Upper lobe of left lung (tissue), 6 donors: ENCODE measurements at regions not wholly inside any gene's neighbourhood (a gene's known extent, or its start where the extent isn't known, plus 50 kb on each side); places are given as distances from the start of the nearest gene placed in this dataset.
"Not testable (repeated sequence)": the region's sequence is repeated elsewhere in the genome, so short reads cannot be mapped to it uniquely, and the experiment has no call there.

Source experiments
- ATAC-seq, 2 donors: fragments of 200-7000 bp; cut with Tn5 transposase; one replicate each; pipeline ENCODE4 v1.9.1; 2022; ENCODE audit warnings: mild to moderate bottlenecking in 2 of 2, moderate library complexity in 2 of 2; ENCODE audit not compliant: low FRiP score in 2 of 2
- DNase-seq, 2 donors: peaks; one replicate each; pipeline ENCODE4 v3.0.0-alpha.2; 2019 to 2020
- H3K27ac ChIP-seq, 4 donors: fragments of 200-600 bp; sonication (generic); one replicate each; pipeline ENCODE4 v1.5.1; 2016 to 2019
- H3K27me3 ChIP-seq, 4 donors: fragments of 200-600 bp; sonication (generic); one replicate each; pipeline ENCODE4 v1.5.1; 2017 to 2019
- H3K36me3 ChIP-seq, 4 donors: fragments of 200-600 bp; sonication (generic); one replicate each; pipeline ENCODE4 v1.5.1; 2016 to 2019
- H3K4me1 ChIP-seq, 4 donors: fragments of 200-600 bp; sonication (generic); one replicate each; pipeline ENCODE4 v1.5.1; 2018 to 2019
- H3K4me3 ChIP-seq, 4 donors: fragments of 200-600 bp; sonication (generic); one replicate each; pipeline ENCODE4 v1.5.1; 2017 to 2019; ENCODE audit warnings: mild to moderate bottlenecking in 2 of 4, moderate library complexity in 1 of 4
- H3K9me3 ChIP-seq, 4 donors: fragments of 200-600 bp; sonication (generic); one replicate each; pipeline ENCODE4 v1.5.1; 2018 to 2019
- CTCF ChIP-seq, 6 experiments: fragments of 450-650 bp in 4 of 6; fragments of 200-600 bp in 2 of 6; sonication (generic) in 2 of 6; IDR thresholded peaks; one replicate each; pipeline ENCODE4 v1.5.1; 2016 to 2019; ENCODE audit warnings: antibody characterized with exemption in 6 of 6
- EP300 ChIP-seq, 4 donors: sonication (generic); formaldehyde crosslinking; IDR thresholded peaks; one replicate each; pipeline ENCODE4 v1.5.1; 2017; ENCODE audit warnings: antibody characterized with exemption in 4 of 4, control low read depth in 2 of 4
- POLR2A ChIP-seq, 4 donors: fragments of 450-650 bp; IDR thresholded peaks; one replicate each; pipeline ENCODE4 v1.5.1; 2016 to 2017; ENCODE audit warnings: antibody characterized with exemption in 4 of 4, mild to moderate bottlenecking in 2 of 4
- POLR2AphosphoS5 ChIP-seq, 2 donors: sonication (generic); formaldehyde crosslinking; IDR thresholded peaks; one replicate each; pipeline ENCODE4 v1.5.1; 2017; ENCODE audit warnings: antibody characterized with exemption in 2 of 2
- WGBS, 2 donors: methylation state at CpG; one replicate each; pipeline ENCODE4 v1.1.5; 2017 to 2018; 5-methylcytosine and 5-hydroxymethylcytosine counted together
- donor health status: DM: no; HTN: no; CAD: no; lungs with moderate emphysema.
- donor health status: DM: no; HTN: yes; CAD: no; lungs with severe emphysema.

- TF ChIP-seq EP300 (IDR thresholded peaks at IDR 0.05) (no peak), CTCF (IDR thresholded peaks at IDR 0.05) (no peak), POLR2AphosphoS5 (IDR thresholded peaks at IDR 0.05) (no peak), POLR2A (IDR thresholded peaks at IDR 0.05) (no peak)
- peak; percentile 26 to 64 for ATAC-seq
- no peaks in the 10 kb centered on the region for H3K9me3 ChIP-seq
- no peaks in the 10 kb centered on the region for H3K36me3 ChIP-seq
- peak overlapping the region in 1 of 4 donors; percentile 32 for H3K27ac ChIP-seq
- H3K4me1 ChIP-seq = peaks cover 4 to 13% (median 6%) of the 10 kb centered on the region in 4 donors
- WGBS, 2 donors = 6% methylated on average over 13 to 20 of the region's 20 CpGs
- peak; percentile 70 to 82 for DNase-seq
- H3K4me3 ChIP-seq = no peak overlapping the region
- no peaks in the 10 kb centered on the region for H3K27me3 ChIP-seq
Measured at GRCh38 chr5:154603953-154604679, 126.1 kb upstream of the HAND1 start.

GRCh38 chr5:154603485-154603884 lies 125.5 kb upstream of the HAND1 start:
- no peaks in the 10 kb centered on the region for H3K27me3 ChIP-seq
- H3K9me3 ChIP-seq = no peaks in the 10 kb centered on the region
- DNase-seq = no peak
- TF ChIP-seq EP300 (IDR thresholded peaks at IDR 0.05) = no peak
- TF ChIP-seq CTCF (IDR thresholded peaks at IDR 0.05) = no peak
- no peak for TF ChIP-seq POLR2A (IDR thresholded peaks at IDR 0.05)
- TF ChIP-seq POLR2AphosphoS5 (IDR thresholded peaks at IDR 0.05) = no peak
- H3K4me1 ChIP-seq = peaks cover 4 to 13% (median 6%) of the 10 kb centered on the region in 4 donors
- no peak overlapping the region for H3K4me3 ChIP-seq
- no peaks in the 10 kb centered on the region for H3K36me3 ChIP-seq
- no peak overlapping the region for H3K27ac ChIP-seq
- ATAC-seq = no peak
- WGBS, 2 donors = 68 to 77% methylated on average over 1 of the region's 1 CpG

DNA sequence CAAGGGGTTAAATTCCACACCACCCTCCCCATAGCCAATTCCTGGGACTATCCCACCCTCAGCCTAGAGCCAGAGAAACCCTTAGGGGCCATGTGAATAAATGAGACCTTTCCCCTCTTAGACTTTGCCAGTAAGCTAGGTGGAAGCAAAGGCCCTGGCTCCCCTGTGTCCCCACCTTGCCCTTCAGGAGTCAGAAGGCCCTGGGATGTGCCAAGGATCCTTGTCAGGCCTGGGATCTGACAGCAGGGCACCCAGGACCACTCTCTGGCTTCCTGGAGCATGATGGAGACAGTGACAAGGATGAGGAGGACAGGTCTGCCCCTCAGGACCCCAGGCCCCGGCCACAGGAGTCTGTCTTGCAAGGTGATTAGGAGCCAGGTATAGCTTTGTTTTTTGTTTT lies 125.0 kb upstream of the HAND1 start:
- Histone ChIP-seq H3K36me3 (no peaks in the 10 kb centered on the region), H3K27me3 (no peaks in the 10 kb centered on the region), H3K9me3 (no peaks in the 10 kb centered on the region), H3K27ac (no peak overlapping the region), H3K4me3 (no peak overlapping the region), H3K4me1 (peaks cover 2 to 13% (median 5%) of the 10 kb centered on the region in 4 donors)
- DNase-seq (no peak), ATAC-seq (no peak)
- TF ChIP-seq POLR2A (IDR thresholded peaks at IDR 0.05) (no peak), EP300 (IDR thresholded peaks at IDR 0.05) (no peak), POLR2AphosphoS5 (IDR thresholded peaks at IDR 0.05) (no peak), CTCF (IDR thresholded peaks at IDR 0.05) (no peak)
- 70 to 75% methylated on average over 1 of the region's 1 CpG for WGBS, 2 donors

DNA sequence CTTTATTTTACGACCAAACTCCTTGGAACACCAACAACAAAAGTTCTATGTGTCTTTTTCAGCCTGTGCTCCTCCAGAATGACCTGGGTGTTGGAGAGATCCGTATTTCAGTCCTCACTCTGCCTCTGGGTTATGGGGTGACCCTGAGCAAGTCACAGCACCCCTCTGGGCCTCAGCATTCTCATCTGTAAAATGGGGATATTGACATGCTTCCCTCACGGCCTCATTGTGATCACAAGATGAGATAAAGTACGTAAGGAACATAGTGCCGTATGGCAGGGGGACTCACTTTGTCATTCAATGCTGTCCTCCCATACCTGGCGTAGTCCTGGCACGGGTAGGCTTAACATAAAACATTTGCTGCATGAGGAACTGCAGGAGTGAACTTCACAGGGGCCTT lies 123.0 kb upstream of the HAND1 start:
- Histone ChIP-seq H3K36me3 (no peaks in the 10 kb centered on the region), H3K27me3 (no peaks in the 10 kb centered on the region), H3K9me3 (no peaks in the 10 kb centered on the region), H3K4me1 (peaks cover 2 to 13% (median 5%) of the 10 kb centered on the region in 4 donors), H3K27ac (no peak overlapping the region), H3K4me3 (no peak overlapping the region)
- TF ChIP-seq POLR2A (IDR thresholded peaks at IDR 0.05) = no peak
- TF ChIP-seq POLR2AphosphoS5 (IDR thresholded peaks at IDR 0.05) = no peak
- TF ChIP-seq CTCF (IDR thresholded peaks at IDR 0.05) = no peak
- no peak for TF ChIP-seq EP300 (IDR thresholded peaks at IDR 0.05)
- DNase-seq = no peak
- 78 to 80% methylated on average over 7 of the region's 7 CpGs for WGBS, 2 donors
- no peak for ATAC-seq

DNA sequence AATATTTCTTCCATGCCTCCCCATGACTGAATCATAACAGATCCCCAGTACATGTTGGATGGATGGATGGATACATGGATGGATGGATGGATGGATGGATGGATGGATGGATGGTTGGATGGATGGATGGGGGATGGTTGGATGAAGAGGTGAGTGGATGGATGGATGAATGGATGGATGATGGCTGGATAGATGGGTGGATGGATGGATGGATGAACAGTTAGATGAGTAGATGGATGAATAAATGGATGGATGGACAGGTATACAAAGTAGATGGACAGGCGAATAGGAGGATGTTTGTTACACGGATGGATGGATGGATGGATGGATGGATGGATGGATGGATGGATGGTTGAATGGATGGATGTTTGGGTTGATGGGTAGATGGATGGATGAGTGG lies 120.0 kb upstream of the HAND1 start:
- WGBS, 2 donors = 85 to 92% methylated on average over 2 of the region's 2 CpGs
- Histone ChIP-seq H3K27ac (no peak overlapping the region), H3K4me3 (no peak overlapping the region), H3K4me1 (no peaks in the 10 kb centered on the region), H3K9me3 (no peaks in the 10 kb centered on the region), H3K36me3 (no peaks in the 10 kb centered on the region), H3K27me3 (no peaks in the 10 kb centered on the region)
- DNase-seq = no peak
- TF ChIP-seq EP300 (IDR thresholded peaks at IDR 0.05) (no peak), POLR2AphosphoS5 (IDR thresholded peaks at IDR 0.05) (no peak), CTCF (IDR thresholded peaks at IDR 0.05) (no peak), POLR2A (IDR thresholded peaks at IDR 0.05) (no peak)
- no peak for ATAC-seq

DNA sequence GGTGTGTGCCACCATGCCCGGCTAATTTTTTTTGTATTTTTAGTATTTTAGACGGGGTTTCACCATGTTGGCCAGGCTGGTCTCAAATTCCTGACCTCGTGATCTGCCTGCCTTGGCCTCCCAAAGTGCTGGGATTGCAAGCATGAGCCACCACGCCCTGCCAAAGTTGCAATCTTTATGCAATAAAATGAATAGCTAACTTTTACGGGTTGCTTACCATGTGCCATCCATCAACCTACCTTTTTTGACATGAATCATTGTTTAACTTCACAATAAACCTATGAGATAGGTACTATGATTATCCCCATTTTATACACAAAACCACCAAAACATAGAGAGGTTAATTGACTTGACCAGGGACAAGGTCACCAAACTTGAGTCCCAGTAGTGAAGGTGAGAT lies 118.8 kb upstream of the HAND1 start:
- not testable (repeated sequence) for H3K9me3 ChIP-seq, H3K27ac ChIP-seq, DNase-seq, H3K27me3 ChIP-seq, ATAC-seq, H3K4me1 ChIP-seq, H3K4me3 ChIP-seq, H3K36me3 ChIP-seq
- WGBS, 2 donors = 80 to 87% methylated on average over 5 of the region's 5 CpGs
